Medulla oblongata (tissue), 1 donor: ENCODE measurements at regions not wholly inside any gene's neighbourhood (a gene's known extent, or its start where the extent isn't known, plus 50 kb on each side); places are given as distances from the start of the nearest gene placed in this dataset.

ENCODE experiments used
- DNase-seq: peaks from one replicate; pipeline ENCODE4 v3.0.0-alpha.2; 2015; ENCODE audit errors: extremely low spot score

DNA sequence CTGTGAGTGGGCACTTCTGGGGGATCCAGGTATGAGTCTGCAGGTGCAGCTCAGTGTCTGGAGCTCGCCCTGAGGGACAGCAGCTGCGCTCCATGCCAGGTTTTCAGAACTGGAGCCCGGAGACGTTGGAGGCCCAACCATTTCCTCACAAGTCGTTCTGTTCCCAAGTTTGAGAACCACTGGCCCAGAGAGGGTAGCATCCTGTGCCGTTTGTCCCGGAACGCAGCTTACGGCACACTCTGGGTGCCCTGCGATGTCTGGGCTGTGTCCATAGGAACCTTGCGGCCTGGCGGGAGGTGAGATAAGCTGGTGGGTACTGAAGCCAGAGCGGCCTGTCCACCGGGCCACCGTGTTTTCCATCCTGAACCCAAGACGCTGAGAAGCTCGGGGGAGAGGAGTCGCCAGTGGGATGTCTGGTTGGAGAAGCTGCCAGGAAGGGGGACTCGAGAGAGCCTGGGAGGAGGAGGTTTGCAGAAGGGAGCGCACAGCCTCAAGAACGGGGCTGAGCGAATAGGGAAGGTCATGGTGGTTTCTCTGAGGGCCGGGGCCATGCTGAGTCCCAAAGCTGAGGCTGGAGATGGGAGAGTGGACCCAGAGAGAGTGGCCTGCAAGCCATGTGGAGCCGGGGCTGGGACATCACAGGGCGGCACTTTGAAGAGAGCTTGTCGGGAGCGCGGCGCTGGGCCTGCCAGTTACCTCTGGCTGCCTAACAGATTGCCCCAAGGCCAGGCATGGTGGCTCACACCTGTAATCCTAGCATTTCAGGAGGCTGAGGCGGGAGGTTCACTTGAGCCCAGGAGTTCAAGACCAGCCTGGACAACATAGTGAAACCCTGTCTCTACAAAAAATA is 211.0 kb upstream of the GSE1 start:
- DNase-seq, result no peak

DNA sequence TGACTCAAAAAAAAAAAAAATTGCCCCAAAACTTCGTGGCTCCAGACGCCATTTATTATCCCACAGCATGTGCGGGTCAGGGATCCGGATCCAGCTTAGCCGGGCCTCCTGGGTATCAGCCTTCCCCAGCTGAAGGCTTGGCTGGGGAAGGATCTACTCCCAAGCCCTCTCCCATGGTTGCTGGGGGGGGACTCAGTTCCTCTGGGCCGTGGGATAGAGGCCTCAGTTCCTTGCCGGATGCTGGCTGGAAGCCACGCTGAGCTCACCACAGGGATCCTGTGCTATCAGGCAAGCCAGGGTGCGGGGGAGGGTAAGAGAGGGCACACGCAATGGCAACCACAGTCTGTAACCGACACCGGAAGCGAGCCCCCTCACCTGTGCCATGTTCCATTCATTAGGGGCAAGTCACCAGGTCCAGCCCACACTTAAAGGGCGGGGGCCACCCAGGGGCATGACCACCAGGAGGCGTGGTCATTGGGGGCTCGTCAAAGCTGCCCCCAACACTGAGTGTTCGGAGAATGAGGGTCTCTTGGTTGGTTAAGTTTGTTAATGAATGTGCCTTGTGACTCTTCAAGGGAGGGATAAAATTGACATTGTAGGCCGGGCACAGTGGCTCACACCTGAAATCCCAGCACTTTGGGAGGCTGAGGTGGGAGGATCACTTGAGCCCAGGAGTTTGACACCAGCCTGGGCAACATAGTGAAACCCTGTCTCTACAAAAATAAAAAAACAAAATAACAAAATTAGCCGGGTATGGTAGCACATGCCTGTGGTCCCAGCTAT is 210.0 kb upstream of the GSE1 start:
- no peak for DNase-seq

DNA sequence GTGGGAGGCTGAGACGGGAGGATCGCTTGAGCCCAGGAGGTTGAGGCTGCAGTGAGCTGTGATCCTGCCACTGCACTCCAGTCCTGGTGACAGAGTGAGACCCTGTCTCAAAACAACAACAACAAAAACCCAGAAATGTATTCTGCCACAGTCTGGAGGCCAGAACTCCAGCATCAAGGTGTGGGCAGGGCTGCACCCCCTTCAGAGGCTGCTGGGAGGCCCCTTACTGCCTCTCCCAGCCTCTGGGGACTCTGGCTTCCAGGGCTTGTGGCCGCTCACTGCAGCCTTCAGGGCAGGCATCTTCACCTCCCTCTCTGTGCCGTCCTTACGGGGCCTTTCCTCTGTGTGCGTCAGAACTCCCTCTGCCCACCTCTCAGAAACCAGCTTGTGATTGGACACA is 209.4 kb upstream of the GSE1 start:
- no peak for DNase-seq

DNA sequence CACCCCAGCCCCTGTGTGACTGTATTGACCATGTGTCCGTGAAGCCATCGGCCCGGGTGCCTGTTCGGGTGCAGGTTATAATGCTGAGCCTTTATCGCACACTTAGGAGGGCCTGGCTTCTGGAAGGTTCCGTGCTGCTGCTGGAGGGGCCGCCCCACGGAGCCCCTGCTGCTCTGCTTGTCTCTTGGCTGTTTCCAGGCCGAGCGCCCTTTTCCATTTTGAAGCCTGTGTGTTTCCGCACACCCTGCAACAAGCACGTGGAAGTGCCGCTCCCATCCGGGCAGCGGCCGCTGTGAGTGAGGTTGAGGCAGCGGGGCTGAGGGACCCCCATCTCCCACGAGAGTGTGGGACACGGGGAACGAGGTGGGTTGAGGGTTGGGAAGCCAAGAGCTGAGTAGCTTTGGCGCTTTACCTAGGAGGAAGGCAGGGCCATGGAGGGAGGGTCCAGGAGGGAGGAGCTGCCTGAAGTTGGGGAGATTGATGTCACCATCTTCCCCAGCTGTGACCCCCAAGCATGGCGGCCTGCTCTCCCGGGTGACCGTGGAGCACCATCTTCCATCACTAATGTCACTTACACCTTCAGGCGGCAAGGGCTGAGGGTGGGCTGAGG is 200.1 kb upstream of the GSE1 start:
- DNase-seq, result no peak

DNA sequence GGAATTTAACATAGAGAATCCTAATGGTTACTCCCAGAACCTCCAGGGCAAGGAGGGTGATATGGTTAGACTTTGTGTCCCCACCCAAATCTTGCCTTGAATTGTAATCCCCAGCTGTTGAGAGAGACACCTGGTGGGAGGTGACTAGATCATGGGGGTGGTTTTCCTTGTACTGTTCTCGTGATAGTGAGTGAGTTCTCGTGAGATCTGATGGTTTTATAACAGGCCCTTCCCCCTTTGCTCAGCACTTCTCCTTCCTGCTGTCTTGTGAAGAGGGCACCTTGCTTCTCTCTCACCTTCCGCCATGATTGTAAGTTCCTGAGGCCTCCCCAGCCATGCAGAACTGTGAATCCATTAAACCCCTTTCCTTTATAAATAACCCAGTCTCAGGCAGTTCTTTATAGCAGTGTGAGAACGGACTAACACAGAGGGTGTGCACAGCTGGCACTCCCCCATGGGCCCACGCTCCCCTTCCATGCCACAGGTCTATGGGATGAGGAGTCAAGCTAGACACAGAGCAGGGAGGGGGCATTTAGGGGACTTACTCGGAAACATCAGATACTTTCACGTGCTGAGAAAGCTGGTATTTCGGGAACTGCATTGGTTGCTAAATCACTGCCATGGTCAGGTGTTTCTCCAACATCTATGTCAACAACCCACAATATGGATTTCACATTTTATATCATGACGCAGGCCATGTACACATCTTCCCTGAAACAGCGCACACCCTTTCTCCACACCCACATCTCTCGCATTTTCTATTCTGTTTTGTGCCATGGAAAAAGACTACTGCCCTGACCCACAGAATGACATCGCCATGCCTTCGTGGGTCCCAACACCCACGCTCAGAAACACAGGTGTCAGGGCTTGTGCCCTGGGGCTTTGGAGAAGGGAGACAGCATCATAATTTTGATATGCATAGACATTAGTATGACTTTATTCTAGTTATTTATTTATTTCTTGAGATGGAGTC is 199.1 kb upstream of the GSE1 start:
- DNase-seq, result no peak

DNA sequence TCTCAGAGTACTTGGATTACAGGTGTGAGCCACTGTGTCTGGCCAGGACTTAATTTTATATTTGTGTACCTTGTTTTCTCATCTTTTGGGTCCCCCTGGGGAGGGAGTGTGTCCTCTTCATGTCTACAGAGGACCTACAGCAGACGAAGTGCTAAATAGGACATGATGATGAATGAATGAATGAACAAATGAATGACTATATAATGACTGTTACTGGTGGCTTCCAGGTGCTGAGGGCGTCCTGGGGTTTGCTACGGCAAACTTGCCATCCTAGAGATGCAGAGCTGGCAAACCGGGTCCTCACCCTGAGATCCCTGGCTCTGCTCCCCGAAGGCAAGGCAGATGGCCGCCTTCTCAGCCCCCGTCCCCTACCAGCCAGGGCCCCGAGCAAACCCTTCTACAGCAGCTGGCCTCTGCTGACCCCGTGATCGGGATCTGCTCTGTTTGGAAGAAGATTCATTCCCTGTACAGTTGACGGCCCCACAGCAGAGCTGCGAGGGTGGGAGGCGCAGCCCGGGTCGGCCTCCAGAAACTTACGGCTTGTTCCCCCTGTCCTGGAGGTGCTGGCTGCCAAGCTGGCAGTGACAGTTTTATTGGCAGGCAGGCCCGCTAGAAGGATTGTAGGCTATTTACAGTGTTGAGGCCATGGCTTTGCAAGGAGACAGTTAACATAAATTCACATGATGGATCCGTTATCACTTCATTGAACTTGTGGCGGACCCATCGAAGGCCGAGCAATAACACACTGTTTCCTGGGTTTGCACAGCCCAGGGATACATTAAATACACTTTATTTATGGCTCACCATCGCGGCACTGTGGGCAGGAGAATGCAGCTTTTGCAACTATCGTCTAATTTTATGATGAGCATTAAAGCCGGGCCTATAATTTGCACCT is 197.7 kb upstream of the GSE1 start:
- no peak for DNase-seq

DNA sequence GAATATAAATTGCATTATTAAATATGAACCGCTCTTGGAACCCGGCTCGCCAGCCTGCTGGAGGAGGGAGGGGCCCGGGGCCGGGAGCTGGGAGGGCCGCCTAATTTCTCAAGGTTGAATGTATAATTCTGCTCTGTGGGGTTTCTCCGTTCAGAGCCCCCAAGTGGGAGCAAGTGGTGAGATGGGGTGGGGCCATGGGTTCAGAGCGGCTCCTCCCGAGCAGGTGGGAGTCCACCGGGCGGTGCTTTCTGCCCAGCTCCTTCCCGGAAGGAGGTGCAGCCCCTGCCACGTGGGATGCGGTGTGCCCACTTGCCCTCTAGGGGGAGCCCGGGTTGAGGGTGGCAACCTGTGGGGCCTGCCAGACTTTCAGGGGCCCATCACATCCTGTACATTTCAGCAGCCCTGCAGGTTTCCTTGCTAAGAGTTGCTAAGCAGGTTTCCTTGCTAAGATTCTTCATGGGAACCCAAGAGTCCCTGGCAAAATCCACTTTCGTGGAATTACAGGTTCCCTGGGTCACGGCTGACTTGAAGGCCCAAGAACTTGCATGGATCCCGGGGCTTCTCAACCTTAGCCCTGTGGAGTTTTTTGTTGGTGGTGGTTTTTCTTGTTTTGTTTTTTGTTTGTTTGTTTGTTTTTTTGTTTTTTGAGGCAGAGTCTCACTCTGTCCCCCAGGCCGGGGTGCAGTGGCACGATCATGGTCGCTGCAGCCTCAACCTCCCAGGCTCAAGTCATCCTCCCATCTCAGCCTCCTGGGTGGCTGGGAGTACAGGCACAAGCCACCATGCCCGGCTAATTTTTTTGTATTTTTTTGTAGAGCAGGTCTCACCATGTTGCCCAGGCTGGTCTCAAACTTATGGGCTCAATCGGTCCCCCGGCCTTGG is 196.7 kb upstream of the GSE1 start:
- no peak for DNase-seq

DNA sequence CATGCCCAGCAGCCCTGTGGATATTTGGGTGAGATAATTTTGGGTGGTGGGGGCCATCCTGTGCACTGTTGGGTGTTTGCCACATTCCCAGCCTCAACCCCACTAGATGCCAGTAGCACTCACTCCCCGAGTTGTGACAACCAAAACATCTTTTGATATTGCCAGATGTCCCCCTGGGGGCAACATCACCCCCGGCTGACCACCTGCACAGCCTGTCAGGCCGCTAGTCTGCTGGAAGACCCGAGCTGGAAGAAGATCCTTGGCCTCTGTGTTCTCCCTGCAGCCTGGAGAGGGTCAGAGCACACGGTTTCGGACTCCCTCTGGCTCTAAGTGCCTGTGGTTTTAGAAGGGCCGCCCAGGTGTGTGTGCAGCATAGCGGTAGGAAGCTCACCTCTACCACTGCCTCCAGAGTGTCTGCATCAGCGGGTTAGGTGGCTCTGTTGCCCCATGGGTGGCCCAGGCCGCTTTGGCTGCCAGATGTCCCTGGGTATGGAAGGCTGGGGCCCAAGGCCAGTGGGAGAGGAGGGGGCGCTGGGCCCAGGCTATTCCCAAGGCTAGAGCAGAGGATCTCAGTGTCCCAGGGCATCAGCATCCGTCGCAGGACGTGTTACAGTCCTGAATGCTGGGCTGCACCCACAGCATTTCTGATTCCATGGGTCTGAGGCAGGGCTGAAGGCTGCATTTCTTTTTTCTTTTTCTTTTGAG is 195.8 kb upstream of the GSE1 start:
- no peak for DNase-seq

DNA sequence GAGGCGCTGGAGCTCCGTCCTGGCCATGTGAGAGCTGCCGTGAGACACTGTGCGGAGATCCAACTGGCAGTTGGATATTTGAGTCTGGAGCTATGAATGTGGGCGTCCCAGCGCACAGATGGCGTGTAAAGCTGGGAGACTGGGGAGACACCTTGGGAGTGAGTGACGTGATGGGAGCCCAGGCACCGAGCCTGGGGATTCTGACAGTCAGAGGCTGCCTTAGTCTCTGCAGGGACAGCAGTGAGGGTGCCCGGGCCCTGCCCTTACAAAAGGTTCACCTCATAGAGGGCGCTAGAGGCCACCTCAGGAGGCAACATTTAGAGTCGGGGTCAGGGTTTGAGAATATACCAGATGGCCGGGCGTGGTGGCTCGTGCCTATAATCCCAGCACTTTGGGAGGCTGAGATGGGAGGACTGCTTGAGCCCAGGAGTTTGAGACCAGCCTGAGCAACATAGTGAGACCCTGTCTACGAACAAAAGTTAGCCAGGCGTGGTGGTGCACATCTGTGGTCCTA is 194.1 kb upstream of the GSE1 start:
- no peak for DNase-seq

DNA sequence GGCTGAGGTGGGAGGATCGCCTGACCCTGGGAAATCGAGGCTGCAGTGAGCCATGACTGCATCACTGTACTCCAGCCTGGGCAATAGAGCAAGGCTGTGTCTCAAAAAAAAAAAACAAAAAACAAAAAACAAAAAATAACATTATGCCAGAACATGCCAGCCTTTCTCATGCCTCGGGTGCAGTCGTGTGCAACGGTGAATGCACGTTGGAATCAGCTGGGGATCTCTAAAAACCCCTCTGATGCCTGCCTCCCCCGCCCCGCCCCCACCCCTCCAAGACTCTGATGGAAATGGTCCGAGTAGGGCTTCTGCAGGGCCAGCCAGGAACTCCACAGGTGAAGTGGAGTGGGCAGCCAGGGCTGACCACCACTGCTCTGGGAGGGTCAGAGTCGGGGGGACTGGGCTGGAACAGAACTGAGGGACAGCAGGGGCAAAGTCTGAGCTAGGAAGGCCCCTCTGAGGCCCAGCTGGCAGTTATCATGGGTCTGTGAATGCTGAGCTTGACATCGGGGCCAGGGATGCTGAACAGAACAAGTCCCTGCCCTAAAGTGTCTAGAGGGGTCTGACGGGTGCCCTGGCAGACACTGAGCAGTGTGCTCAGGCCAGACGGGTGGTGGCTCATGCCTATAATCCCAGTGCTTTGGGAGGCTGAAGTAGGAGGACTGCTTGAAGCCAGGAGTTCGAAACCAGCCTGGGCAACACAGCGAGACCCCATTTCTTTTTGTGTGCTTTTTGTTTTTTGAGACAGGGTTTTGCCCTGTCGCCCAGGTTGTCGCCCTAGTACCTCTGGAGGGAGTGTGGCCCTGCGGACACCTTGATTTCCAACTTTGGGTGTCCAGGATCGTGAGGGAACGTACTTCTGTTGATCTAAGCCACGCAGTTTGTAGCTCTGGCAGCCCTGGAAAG is 193.4 kb upstream of the GSE1 start:
- DNase-seq, result no peak

DNA sequence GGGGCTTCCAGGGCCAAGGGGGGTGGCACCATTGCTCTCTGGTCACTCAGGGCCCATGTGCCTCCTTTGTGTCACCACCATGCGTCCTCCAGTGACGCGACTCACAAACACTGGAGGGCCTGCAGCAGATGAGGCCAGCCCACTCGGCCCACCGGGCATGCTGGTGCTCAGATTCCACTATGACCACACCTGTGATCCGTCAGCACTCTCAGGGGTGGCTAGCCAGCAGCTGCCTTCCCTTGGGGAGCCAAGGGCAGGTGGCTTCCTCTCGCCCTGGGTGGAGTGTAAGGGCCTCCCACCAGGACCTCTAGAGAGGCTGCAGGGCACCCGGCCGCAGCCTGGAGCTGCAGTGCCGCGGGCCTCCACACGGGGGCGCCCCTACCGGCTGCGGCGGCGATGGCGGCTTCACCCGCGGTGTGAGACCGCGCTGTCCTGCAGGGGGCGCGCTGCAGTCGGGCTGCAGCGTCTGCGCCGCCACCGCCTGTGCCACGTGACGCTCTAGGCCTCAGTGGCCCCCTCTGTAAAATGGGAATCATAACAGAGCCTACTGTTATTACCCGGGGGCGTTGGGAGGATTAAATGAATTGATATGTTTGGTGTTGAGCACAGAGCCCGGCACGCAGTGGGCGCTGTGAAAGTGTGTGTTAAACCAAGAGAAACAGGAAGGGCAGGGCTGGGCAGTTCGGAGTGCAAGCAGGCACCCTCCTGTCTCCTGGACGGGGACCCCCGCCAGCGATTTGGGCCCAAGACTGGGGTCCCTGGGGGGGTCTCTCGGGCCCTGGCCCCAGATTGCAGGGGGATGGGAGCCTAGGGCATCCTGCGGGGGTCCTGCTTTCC is 192.4 kb upstream of the GSE1 start:
- no peak for DNase-seq

DNA sequence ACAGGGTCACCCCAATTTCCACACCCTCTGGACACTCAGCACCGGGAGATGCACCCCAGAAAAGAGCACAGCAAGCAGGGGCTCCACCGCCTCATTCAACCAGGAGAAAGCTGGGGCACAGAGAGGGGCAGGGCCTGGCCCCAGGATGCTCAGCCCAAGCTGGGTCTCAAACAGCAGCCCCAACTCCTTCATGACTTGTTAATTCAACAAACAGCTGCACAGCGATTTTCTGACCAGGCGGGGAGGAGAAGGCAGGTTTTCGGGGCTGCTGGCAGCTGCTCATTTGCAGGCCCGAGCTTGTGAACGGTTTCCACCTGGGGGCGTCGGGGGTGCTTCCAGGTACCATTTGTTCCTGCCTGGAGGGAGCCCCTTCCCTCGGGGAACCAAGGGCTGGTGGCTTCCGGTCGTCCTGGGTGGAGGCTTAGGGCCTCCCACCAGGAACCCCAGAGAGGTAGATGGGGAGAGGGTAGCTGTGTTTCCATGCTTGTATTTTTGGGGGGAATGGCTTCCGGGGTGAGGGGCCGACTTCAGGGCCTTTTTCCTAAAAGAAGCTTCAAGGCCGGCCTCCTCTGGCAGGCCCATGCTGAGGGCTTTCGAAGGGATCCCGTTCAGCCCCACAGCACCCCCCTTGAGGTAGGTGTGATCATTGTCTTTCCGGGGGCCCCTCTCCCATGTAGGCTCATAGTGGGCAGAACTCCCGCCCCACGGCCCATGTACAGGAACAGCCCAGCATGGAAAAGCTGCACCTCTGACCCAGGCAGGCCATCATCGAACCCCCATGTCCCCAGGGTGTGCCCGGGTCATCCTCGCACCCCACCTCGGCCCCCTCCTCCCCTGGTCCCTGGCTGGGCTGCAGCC is 191.6 kb upstream of the GSE1 start:
- no peak for DNase-seq

DNA sequence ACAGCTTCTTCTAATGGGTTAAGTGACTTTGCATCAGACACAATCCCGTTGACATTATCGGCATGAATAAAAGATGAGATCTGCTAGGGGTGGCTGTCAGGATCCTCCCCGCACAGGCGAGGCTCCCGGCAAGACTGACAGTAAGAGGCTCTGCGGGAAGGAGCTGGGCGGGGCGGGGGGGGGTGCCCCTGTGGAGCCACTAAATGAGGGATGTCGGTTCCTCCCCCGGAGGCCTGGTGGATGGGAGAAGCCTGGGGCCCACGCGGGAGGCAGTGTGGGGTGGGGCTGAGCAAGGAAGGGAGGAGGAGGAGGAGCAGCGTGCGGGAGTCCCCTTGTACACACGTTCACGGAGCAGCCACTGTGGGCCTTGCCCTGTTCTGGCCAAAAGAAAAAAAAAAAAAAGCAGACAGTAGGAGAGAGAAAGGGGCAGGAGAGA is 190.9 kb upstream of the GSE1 start:
- DNase-seq, result no peak

DNA sequence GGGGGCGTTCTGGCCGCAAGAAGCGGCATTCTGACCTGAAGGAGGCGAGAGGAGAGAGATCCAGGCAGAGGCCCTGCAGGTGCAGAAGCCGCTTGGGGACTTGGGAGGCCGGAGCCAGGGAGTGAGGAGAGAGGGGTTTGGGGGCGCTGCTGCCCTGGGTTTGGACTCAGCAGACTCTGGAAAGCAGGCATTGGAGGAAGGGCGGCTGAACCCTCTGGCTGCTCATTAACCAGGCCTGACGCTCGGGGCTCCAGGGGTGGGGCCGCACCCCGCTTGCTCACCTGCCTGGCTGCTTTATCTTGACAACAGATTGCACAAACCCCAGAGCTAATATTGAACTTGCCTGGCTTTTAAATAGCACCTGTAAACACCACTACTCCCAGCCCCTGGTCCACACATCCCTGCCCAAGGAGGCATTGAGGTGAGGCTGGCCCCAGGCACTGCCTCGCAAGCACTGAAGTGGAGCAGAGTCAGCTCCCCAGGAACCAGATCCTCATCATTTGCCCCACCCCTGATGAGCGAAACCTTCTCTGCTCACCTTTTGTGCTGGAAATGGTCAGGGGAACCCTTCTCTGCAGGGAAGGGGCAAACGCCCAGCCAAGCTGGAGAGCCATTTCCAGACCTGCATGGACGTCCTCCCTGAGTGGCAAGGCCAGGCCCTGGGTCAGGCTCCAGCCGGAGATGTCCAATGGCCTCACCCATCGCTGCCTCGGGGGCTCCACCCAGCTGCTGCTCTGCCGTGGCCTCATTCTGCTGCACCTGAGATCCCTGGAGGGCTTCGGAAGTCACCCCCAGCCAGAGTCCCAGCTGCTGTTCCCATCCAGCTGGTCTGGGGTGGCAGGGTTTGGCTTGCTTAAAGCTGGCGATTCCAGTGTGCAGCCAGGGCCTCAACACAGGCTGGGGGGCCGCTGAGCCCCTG is 190.2 kb upstream of the GSE1 start:
- no peak for DNase-seq

DNA sequence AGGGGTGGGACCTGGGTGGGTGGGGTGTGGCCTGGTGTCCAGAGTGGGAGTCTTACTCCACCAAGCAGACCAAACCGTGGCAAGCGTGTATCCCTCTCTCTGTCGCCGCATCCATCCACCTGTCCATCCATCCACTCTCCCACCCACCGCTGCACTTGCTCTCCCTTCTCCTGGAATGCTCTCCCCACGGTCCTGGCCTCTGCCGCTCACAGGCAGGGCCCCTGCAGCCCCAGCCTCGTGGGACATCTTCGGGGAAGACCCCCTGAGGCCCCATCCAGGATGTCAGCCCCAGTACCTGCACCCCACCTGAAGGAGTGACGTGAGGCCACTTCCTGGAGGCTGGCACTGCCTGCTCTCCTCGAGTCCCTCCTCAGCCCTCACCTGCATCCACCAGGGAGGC is 189.5 kb upstream of the GSE1 start:
- no peak for DNase-seq
